CD4-positive, CD25-positive, alpha-beta regulatory T cell (primary cell): ENCODE measurements at regions not wholly inside any gene's neighbourhood (a gene's known extent, or its start where the extent isn't known, plus 50 kb on each side); places are given as distances from the start of the nearest gene placed in this dataset.

Source experiments
- ATAC-seq, 2 donors: fragments of 150-1000 bp; cut with Tn5 transposase; one replicate each; pipeline ENCODE4 v1.10.0; 2021; ENCODE audit warnings: low read depth in 2 of 2, moderate number of reproducible peaks in 2 of 2, moderate library complexity in 1 of 2
- DNase-seq, 3 donors: peaks; one replicate each; pipeline versions ENCODE4 v3.0.0 to v3.0.0-alpha.2; 2012 to 2022; ENCODE audit warnings: mixed read lengths in 1 of 3
- H3K27ac ChIP-seq: one replicate; pipeline ENCODE4 v1.7.0; 2013; ENCODE audit warnings: mild to moderate bottlenecking, low read length; ENCODE audit not compliant: insufficient read depth, poor library complexity, severe bottlenecking
- H3K27me3 ChIP-seq: one replicate; pipeline ENCODE4 v1.7.0; 2013; ENCODE audit warnings: low read length; ENCODE audit not compliant: control insufficient read depth, insufficient read depth
- H3K36me3 ChIP-seq: one replicate; pipeline ENCODE4 v1.7.0; 2013; ENCODE audit warnings: mild to moderate bottlenecking, low read length, moderate library complexity; ENCODE audit not compliant: control insufficient read depth, insufficient read depth
- H3K4me1 ChIP-seq: 2 replicates; pipeline ENCODE4 v1.7.0; 2013; ENCODE audit warnings: mild to moderate bottlenecking, low read length; ENCODE audit not compliant: insufficient read depth, control insufficient read depth, poor library complexity, severe bottlenecking
- H3K4me3 ChIP-seq: one replicate; pipeline ENCODE4 v1.7.0; 2013; ENCODE audit warnings: low read depth, mild to moderate bottlenecking, low read length, moderate library complexity
- H3K9me3 ChIP-seq, 2 experiments: 1 replicate in 1 of 2; 2 replicates in 1 of 2; pipeline ENCODE4 v1.7.0; 2013; ENCODE audit warnings: low read length in 2 of 2, mild to moderate bottlenecking in 1 of 2, moderate library complexity in 1 of 2; ENCODE audit not compliant: control insufficient read depth in 2 of 2
- H3K27ac Mint-ChIP-seq, 3 donors: one replicate each; pipeline ENCODE4 v1.8.0; 2020 to 2022; ENCODE audit warnings: mild to moderate bottlenecking in 3 of 3, mixed read lengths in 3 of 3, moderate library complexity in 2 of 3
- H3K27me3 Mint-ChIP-seq: one replicate; pipeline ENCODE4 v1.8.0; 2022; ENCODE audit warnings: mild to moderate bottlenecking, mixed read lengths
- H3K36me3 Mint-ChIP-seq: one replicate; pipeline ENCODE4 v1.8.0; 2020; ENCODE audit warnings: mixed read lengths
- H3K4me1 Mint-ChIP-seq, 4 donors: one replicate each; pipeline ENCODE4 v1.8.0; 2020 to 2022; ENCODE audit warnings: mixed read lengths in 4 of 4, mild to moderate bottlenecking in 1 of 4
- H3K4me3 Mint-ChIP-seq, 4 donors: one replicate each; pipeline ENCODE4 v1.8.0; 2020 to 2022; ENCODE audit warnings: mild to moderate bottlenecking in 4 of 4, mixed read lengths in 4 of 4, moderate library complexity in 3 of 4
- H3K9me3 Mint-ChIP-seq, 7 donors: one replicate each; pipeline ENCODE4 v1.8.0; 2020 to 2022; ENCODE audit warnings: mixed read lengths in 7 of 7, mild to moderate bottlenecking in 3 of 7, moderate library complexity in 2 of 7

GRCh38 chr20:19070681-19071445, 141.6 kb upstream of the SLC24A3 start:
- Histone ChIP-seq H3K36me3 (no peaks in the 10 kb centered on the region), H3K4me1 (no peaks in the 10 kb centered on the region), H3K9me3 (peaks cover 0 to 7% of the 10 kb centered on the region in 2 experiments), H3K27me3 (no peaks in the 10 kb centered on the region), H3K4me3 (no peak overlapping the region), H3K27ac (no peak overlapping the region)
- Mint-ChIP-seq H3K36me3 (no peaks in the 10 kb centered on the region), H3K4me3 (no peak overlapping the region), H3K27me3 (no peaks in the 10 kb centered on the region), H3K27ac (no peak overlapping the region), H3K9me3 (peaks cover 0 to 6% (median 0%) of the 10 kb centered on the region in 7 donors), H3K4me1 (no peaks in the 10 kb centered on the region)
- DNase-seq: no peak
- peak in 1 of 2 donors; percentile 12 for ATAC-seq

GRCh38 chr20:19071446-19071725, 141.1 kb upstream of the SLC24A3 start:
- no peak overlapping the region for H3K4me3 ChIP-seq
- no peak overlapping the region for H3K27ac ChIP-seq
- Mint-ChIP-seq H3K4me3 (no peak overlapping the region), H3K27ac (no peak overlapping the region), H3K9me3 (peaks cover 0 to 6% (median 0%) of the 10 kb centered on the region in 7 donors), H3K27me3 (no peaks in the 10 kb centered on the region), H3K4me1 (no peaks in the 10 kb centered on the region), H3K36me3 (no peaks in the 10 kb centered on the region)
- peaks cover 0 to 2% of the 10 kb centered on the region in 2 experiments for H3K9me3 ChIP-seq
- H3K36me3 ChIP-seq: no peaks in the 10 kb centered on the region
- H3K4me1 ChIP-seq: no peaks in the 10 kb centered on the region
- DNase-seq: no peak
- ATAC-seq: no peak
- no peaks in the 10 kb centered on the region for H3K27me3 ChIP-seq

GRCh38 chr20:19071902-19072498, 140.4 kb upstream of the SLC24A3 start:
- no peaks in the 10 kb centered on the region for H3K4me1 Mint-ChIP-seq
- Histone ChIP-seq H3K4me3 (no peak overlapping the region), H3K27ac (no peak overlapping the region), H3K9me3 (no peaks in the 10 kb centered on the region), H3K27me3 (no peaks in the 10 kb centered on the region), H3K36me3 (no peaks in the 10 kb centered on the region), H3K4me1 (no peaks in the 10 kb centered on the region)
- H3K27me3 Mint-ChIP-seq: no peaks in the 10 kb centered on the region
- no peak for ATAC-seq
- H3K4me3 Mint-ChIP-seq: no peak overlapping the region
- no peaks in the 10 kb centered on the region for H3K36me3 Mint-ChIP-seq
- DNase-seq: no peak
- peaks cover 0 to 6% (median 0%) of the 10 kb centered on the region in 7 donors for H3K9me3 Mint-ChIP-seq
- H3K27ac Mint-ChIP-seq: peak overlapping the region in 1 of 3 donors; percentile 63

GRCh38 chr20:19072988-19073387, 139.5 kb upstream of the SLC24A3 start:
- Histone ChIP-seq H3K27ac (no peak overlapping the region), H3K4me1 (no peaks in the 10 kb centered on the region), H3K9me3 (no peaks in the 10 kb centered on the region), H3K36me3 (no peaks in the 10 kb centered on the region), H3K4me3 (no peak overlapping the region), H3K27me3 (no peaks in the 10 kb centered on the region)
- H3K9me3 Mint-ChIP-seq: peaks cover 0 to 6% (median 0%) of the 10 kb centered on the region in 7 donors
- H3K27me3 Mint-ChIP-seq: no peaks in the 10 kb centered on the region
- no peaks in the 10 kb centered on the region for H3K36me3 Mint-ChIP-seq
- DNase-seq (no peak), ATAC-seq (no peak)
- no peak overlapping the region for H3K27ac Mint-ChIP-seq
- no peaks in the 10 kb centered on the region for H3K4me1 Mint-ChIP-seq
- no peak overlapping the region for H3K4me3 Mint-ChIP-seq

GRCh38 chr20:19073584-19074218, 138.7 kb upstream of the SLC24A3 start:
- Histone ChIP-seq H3K4me3 (no peak overlapping the region), H3K9me3 (no peaks in the 10 kb centered on the region), H3K27me3 (no peaks in the 10 kb centered on the region), H3K4me1 (no peaks in the 10 kb centered on the region), H3K36me3 (no peaks in the 10 kb centered on the region), H3K27ac (no peak overlapping the region)
- ATAC-seq: no peak
- DNase-seq: no peak
- H3K36me3 Mint-ChIP-seq: no peaks in the 10 kb centered on the region
- no peaks in the 10 kb centered on the region for H3K27me3 Mint-ChIP-seq
- peaks cover 0 to 3% (median 0%) of the 10 kb centered on the region in 7 donors for H3K9me3 Mint-ChIP-seq
- no peak overlapping the region for H3K4me3 Mint-ChIP-seq
- H3K27ac Mint-ChIP-seq: no peak overlapping the region
- no peaks in the 10 kb centered on the region for H3K4me1 Mint-ChIP-seq

- no peak overlapping the region for H3K4me3 ChIP-seq
- H3K4me1 ChIP-seq: no peaks in the 10 kb centered on the region
- H3K36me3 ChIP-seq: no peaks in the 10 kb centered on the region
- no peaks in the 10 kb centered on the region for H3K27me3 ChIP-seq
- Mint-ChIP-seq H3K9me3 (peaks cover 0 to 3% (median 0%) of the 10 kb centered on the region in 7 donors), H3K27me3 (no peaks in the 10 kb centered on the region), H3K4me3 (no peak overlapping the region), H3K36me3 (no peaks in the 10 kb centered on the region), H3K4me1 (no peaks in the 10 kb centered on the region), H3K27ac (no peak overlapping the region)
- no peak for ATAC-seq
- no peak overlapping the region for H3K27ac ChIP-seq
- no peaks in the 10 kb centered on the region for H3K9me3 ChIP-seq
- no peak for DNase-seq
These were observed 138.1 kb upstream of the SLC24A3 start for GRCh38 chr20:19074356-19074755.

- Histone ChIP-seq H3K9me3 (no peaks in the 10 kb centered on the region), H3K27ac (no peak overlapping the region), H3K36me3 (no peaks in the 10 kb centered on the region), H3K4me3 (no peak overlapping the region), H3K27me3 (no peaks in the 10 kb centered on the region), H3K4me1 (no peaks in the 10 kb centered on the region)
- H3K9me3 Mint-ChIP-seq: peaks cover 0 to under 1% (median 0%) of the 10 kb centered on the region in 7 donors
- DNase-seq (peak in 1 of 3 donors; percentile 4), ATAC-seq (peak; percentile 45 to 52)
- H3K4me3 Mint-ChIP-seq: no peak overlapping the region
- H3K27ac Mint-ChIP-seq: no peak overlapping the region
- H3K27me3 Mint-ChIP-seq: no peaks in the 10 kb centered on the region
- H3K4me1 Mint-ChIP-seq: no peaks in the 10 kb centered on the region
- H3K36me3 Mint-ChIP-seq: no peaks in the 10 kb centered on the region
These were observed 137.5 kb upstream of the SLC24A3 start for GRCh38 chr20:19074828-19075516.
